Kidney epithelial cell (primary cell): ENCODE measurements at regions not wholly inside any gene's neighbourhood (a gene's known extent, or its start where the extent isn't known, plus 50 kb on each side); places are given as distances from the start of the nearest gene placed in this dataset.

Source experiments
- DNase-seq: peaks from one replicate; pipeline ENCODE4 v3.0.0-alpha.2; 2010; ENCODE audit warnings: low read depth
- H3K27me3 ChIP-seq: 2 replicates; pipeline ENCODE4 v1.6.0; 2011; ENCODE audit warnings: low read length; ENCODE audit not compliant: control insufficient read depth, insufficient read depth
- H3K36me3 ChIP-seq: 2 replicates; pipeline ENCODE4 v1.5.1; 2011; ENCODE audit warnings: low read length; ENCODE audit not compliant: control insufficient read depth, insufficient read depth
- H3K4me3 ChIP-seq: 2 replicates; pipeline ENCODE4 v1.5.1; 2011; ENCODE audit warnings: low read depth, mild to moderate bottlenecking, control low read depth, low read length
- CTCF ChIP-seq: IDR thresholded peaks from 2 replicates; pipeline ENCODE4 v1.5.1; 2011; ENCODE audit warnings: mild to moderate bottlenecking, moderate library complexity, low read length, control low read depth, inconsistent platforms; ENCODE audit not compliant: insufficient read depth, poor library complexity, severe bottlenecking

GRCh38 chr10:2296179-2296891, 559.0 kb upstream of the ADARB2 start:
- DNase-seq: no peak
- Histone ChIP-seq H3K27me3 (no peaks in the 10 kb centered on the region), H3K4me3 (no peak overlapping the region), H3K36me3 (no peaks in the 10 kb centered on the region)
- TF ChIP-seq CTCF: no peak

GRCh38 chr10:2294739-2295138, 557.4 kb upstream of the ADARB2 start:
- DNase-seq: no peak
- Histone ChIP-seq H3K36me3 (no peaks in the 10 kb centered on the region), H3K27me3 (no peaks in the 10 kb centered on the region), H3K4me3 (no peak overlapping the region)
- no peak for TF ChIP-seq CTCF

GRCh38 chr10:2284071-2284470, 546.7 kb upstream of the ADARB2 start:
- DNase-seq: no peak
- no peak for TF ChIP-seq CTCF
- no peaks in the 10 kb centered on the region for H3K36me3 ChIP-seq
- H3K27me3 ChIP-seq: peaks cover 2% of the 10 kb centered on the region
- H3K4me3 ChIP-seq: no peak overlapping the region

GRCh38 chr10:2282202-2282601, 544.9 kb upstream of the ADARB2 start:
- H3K4me3 ChIP-seq: no peak overlapping the region
- no peaks in the 10 kb centered on the region for H3K36me3 ChIP-seq
- no peak for TF ChIP-seq CTCF
- no peak for DNase-seq
- no peaks in the 10 kb centered on the region for H3K27me3 ChIP-seq

DNA sequence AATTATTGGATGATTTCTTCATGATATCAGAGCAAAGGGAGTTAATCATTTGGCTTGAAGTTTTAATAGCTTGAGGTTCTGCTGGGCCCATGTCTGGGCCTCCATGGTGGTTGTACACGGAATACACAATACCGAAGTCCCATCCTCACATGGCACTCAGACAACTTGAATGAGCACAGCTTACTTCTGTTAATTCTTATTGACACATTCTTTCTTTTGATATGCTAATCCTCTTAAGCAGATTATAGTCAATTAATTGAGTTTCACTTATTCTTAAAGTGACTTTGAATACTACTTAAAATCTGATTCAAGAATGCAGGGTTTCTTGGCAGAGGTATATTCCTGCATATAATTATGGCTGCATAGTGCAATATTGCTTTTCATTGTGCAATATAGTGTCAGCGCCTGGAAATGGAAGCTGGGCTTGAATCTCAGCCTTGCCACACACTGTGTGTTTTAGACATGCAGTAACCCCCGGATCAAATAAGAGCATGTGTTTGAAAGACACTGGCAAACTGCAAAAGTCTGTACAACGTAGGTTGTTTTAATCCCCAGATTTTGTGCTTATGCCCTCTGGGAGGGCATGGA, 543.5 kb upstream of the ADARB2 start:
- TF ChIP-seq CTCF: no peak
- DNase-seq: no peak
- no peak overlapping the region for H3K4me3 ChIP-seq

DNA sequence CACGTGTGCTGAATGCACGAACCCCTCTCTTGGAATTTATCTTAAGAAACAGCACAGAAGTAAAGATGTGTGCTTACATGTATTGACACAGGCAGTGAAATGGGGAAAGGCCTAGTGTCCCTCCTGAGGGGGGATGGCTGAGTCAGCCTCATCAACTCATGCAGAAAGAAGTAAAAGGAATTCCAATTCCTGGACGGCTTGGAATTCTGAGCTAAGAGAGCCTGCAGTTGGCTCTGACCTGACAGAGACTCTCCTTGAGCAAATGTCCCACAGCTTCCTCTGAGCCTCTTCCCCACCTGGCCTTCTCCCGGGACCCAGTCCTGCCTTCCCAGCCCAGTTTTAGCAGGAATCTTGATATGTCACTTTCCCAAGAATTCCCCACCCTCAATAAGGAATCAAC, 542.4 kb upstream of the ADARB2 start:
- no peak for TF ChIP-seq CTCF
- DNase-seq: peak; percentile 19
- H3K4me3 ChIP-seq: no peak overlapping the region
- no peaks in the 10 kb centered on the region for H3K27me3 ChIP-seq
- H3K36me3 ChIP-seq: no peaks in the 10 kb centered on the region

More for the DNA sequence above, 543.5 kb upstream of the ADARB2 start:
- Histone ChIP-seq H3K36me3 (no peaks in the 10 kb centered on the region), H3K27me3 (no peaks in the 10 kb centered on the region)
